OCI-LY3 (cell line): ENCODE measurements at regions not wholly inside any gene's neighbourhood (a gene's known extent, or its start where the extent isn't known, plus 50 kb on each side); places are given as distances from the start of the nearest gene placed in this dataset.

Source experiments
- EZH2phosphoT487 ChIP-seq: fragments of 200-600 bp; shearing (Covaris generic); IDR thresholded peaks from 2 replicates; pipeline ENCODE4 v1.6.1; 2018; ENCODE audit warnings: antibody characterized with exemption, mixed run types, low read depth
- TF ChIP-seq, protein P1 (sequence below): fragments of 200-600, 300-600 bp; sonication (generic); IDR thresholded peaks from 2 replicates; pipeline ENCODE4 v1.5.1; 2014; ENCODE audit warnings: antibody characterized with exemption, low read length, low read depth

DNA sequence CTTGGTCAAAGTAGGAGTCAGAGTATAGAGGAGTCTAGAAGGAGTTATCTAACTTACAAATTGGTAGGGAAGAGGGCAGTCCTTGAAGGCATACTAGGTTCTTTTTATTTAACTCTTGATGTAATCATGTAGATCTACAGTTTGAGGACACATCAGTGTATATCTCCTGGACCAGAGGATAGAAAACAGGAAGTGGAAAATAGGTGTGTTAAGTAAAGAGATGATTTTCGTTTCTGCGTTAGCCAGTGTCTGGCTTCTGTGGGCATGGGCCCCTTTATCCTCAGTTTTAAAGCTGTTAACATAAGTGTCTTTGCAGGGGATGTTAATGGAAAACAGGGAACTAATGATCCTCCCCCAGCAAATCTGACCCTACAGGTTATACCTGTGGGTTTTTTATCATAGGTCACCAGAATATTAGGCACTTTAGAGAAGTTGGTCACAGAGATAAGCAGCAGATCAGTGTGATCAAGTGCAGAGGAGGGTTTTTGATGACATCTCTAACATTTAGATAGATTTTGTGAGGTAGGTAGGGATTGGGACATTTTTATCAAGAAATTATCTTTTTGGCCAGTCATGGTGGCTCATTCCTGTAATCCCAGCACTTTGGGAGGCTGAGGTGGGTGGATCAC lies 58.6 kb upstream of the PRSS1 start:
- TF ChIP-seq, protein P1, sequence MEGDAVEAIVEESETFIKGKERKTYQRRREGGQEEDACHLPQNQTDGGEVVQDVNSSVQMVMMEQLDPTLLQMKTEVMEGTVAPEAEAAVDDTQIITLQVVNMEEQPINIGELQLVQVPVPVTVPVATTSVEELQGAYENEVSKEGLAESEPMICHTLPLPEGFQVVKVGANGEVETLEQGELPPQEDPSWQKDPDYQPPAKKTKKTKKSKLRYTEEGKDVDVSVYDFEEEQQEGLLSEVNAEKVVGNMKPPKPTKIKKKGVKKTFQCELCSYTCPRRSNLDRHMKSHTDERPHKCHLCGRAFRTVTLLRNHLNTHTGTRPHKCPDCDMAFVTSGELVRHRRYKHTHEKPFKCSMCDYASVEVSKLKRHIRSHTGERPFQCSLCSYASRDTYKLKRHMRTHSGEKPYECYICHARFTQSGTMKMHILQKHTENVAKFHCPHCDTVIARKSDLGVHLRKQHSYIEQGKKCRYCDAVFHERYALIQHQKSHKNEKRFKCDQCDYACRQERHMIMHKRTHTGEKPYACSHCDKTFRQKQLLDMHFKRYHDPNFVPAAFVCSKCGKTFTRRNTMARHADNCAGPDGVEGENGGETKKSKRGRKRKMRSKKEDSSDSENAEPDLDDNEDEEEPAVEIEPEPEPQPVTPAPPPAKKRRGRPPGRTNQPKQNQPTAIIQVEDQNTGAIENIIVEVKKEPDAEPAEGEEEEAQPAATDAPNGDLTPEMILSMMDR = no peak
- no peak for TF ChIP-seq EZH2phosphoT487
